HEK293 (cell line): ENCODE measurements at regions not wholly inside any gene's neighbourhood (a gene's known extent, or its start where the extent isn't known, plus 50 kb on each side); places are given as distances from the start of the nearest gene placed in this dataset.
A peak's percentile ranks its signal among the peaks of the same experiment; 100 is the strongest.

Experiments
- CTCF ChIA-PET: fragments of 350-600 bp; formaldehyde crosslinking; extraction: SDS; loops from one replicate; lab custom pipeline; 2021; ENCODE audit warnings: antibody characterized with exemption; lab: Yijun Ruan, JAX
- POLR2A ChIA-PET: fragments of 300-600 bp; formaldehyde crosslinking; extraction: SDS; loops from one replicate; lab custom pipeline; 2020; ENCODE audit warnings: antibody characterized with exemption, inconsistent platforms; lab: Yijun Ruan, JAX
- H3K27ac ChIP-seq: fragments of 200-500 bp; sonication (Bioruptor generic); 2 replicates; pipeline ENCODE4 v1.5.1; 2014; ENCODE audit warnings: low read depth, low read length, control low read depth, inconsistent platforms; ENCODE audit errors: extremely low read depth
- H3K36me3 ChIP-seq, 2 experiments: fragments of 200-500 bp in 1 of 2; sonication (Bioruptor generic) in 1 of 2; 1 replicate in 1 of 2; 2 replicates in 1 of 2; pipeline ENCODE4 v1.5.1; 2014 to 2017; ENCODE audit warnings: inconsistent platforms in 2 of 2, low read length in 2 of 2; ENCODE audit not compliant: control insufficient read depth in 2 of 2, insufficient read depth in 1 of 2
- H3K4me1 ChIP-seq: fragments of 200-500 bp; sonication (Bioruptor generic); 2 replicates; pipeline ENCODE4 v1.5.1; 2014; ENCODE audit warnings: mild to moderate bottlenecking, low read length, inconsistent platforms; ENCODE audit not compliant: control insufficient read depth, insufficient read depth
- H3K4me3 ChIP-seq: 2 replicates; pipeline ENCODE4 v1.5.1; 2011; ENCODE audit warnings: low read depth, mild to moderate bottlenecking, control low read depth, low read length, moderate library complexity
- H3K9me3 ChIP-seq: fragments of 200-500 bp; sonication (Bioruptor generic); 2 replicates; pipeline ENCODE4 v1.5.1; 2014; ENCODE audit warnings: low read depth, low read length, inconsistent platforms; ENCODE audit not compliant: control insufficient read depth, insufficient read depth
- AEBP2 ChIP-seq: fragments of 450-650 bp; formaldehyde crosslinking; IDR thresholded peaks from 2 replicates; pipeline ENCODE4 v1.5.1; 2016; ENCODE audit warnings: missing biosample characterization, missing genetic modification characterization, borderline replicate concordance
- BCL11A ChIP-seq: fragments of 450-650 bp; formaldehyde crosslinking; IDR thresholded peaks from 2 replicates; pipeline ENCODE4 v1.5.1; 2016; ENCODE audit warnings: low read depth, missing biosample characterization, missing genetic modification characterization
- BCL11B ChIP-seq: fragments of 450-650 bp; formaldehyde crosslinking; IDR thresholded peaks from 2 replicates; pipeline ENCODE4 v1.5.1; 2016; ENCODE audit warnings: low read depth, missing biosample characterization, missing genetic modification characterization
- ELK4 ChIP-seq: IDR thresholded peaks from 2 replicates; pipeline ENCODE4 v1.6.1; 2011; ENCODE audit warnings: mild to moderate bottlenecking, low read depth, low read length, borderline replicate concordance
- IKZF3 ChIP-seq: fragments of 450-650 bp; IDR thresholded peaks from 2 replicates; pipeline ENCODE4 v1.5.0; 2018; ENCODE audit warnings: missing biosample characterization, mild to moderate bottlenecking, missing genetic modification characterization, moderate library complexity
- KLF17 ChIP-seq: fragments of 450-650 bp; formaldehyde crosslinking; IDR thresholded peaks from 2 replicates; pipeline ENCODE4 v1.5.1; 2016; ENCODE audit warnings: missing biosample characterization, missing genetic modification characterization
- PBX3 ChIP-seq: sonication (generic); formaldehyde crosslinking; IDR thresholded peaks from 2 replicates; pipeline ENCODE4 v1.8.1; 2022; ENCODE audit warnings: mild to moderate bottlenecking, moderate library complexity, missing genetic modification reagents
- PRDM6 ChIP-seq: fragments of 450-650 bp; formaldehyde crosslinking; IDR thresholded peaks from 2 replicates; pipeline ENCODE4 v1.5.1; 2017; ENCODE audit warnings: missing biosample characterization, missing genetic modification characterization
- SALL2 ChIP-seq: fragments of 450-650 bp; formaldehyde crosslinking; IDR thresholded peaks from 2 replicates; pipeline ENCODE4 v1.5.0; 2017; ENCODE audit warnings: missing biosample characterization, mild to moderate bottlenecking, missing genetic modification characterization, borderline replicate concordance
- SETDB1 ChIP-seq: IDR thresholded peaks from one replicate; pipeline ENCODE4 v1.6.1; 2017; ENCODE audit warnings: mild to moderate bottlenecking, low read length, moderate library complexity, mixed read lengths; ENCODE audit not compliant: insufficient read length
- SP7 ChIP-seq: fragments of 450-650 bp; formaldehyde crosslinking; IDR thresholded peaks from 2 replicates; pipeline ENCODE4 v1.5.1; 2016; ENCODE audit warnings: missing biosample characterization, missing genetic modification characterization
- ZBTB48 ChIP-seq: fragments of 450-650 bp; formaldehyde crosslinking; IDR thresholded peaks from 2 replicates; pipeline ENCODE4 v1.5.1; 2016; ENCODE audit warnings: missing biosample characterization, missing genetic modification characterization
- ZEB2 ChIP-seq: fragments of 450-650 bp; formaldehyde crosslinking; IDR thresholded peaks from 2 replicates; pipeline ENCODE4 v1.5.1; 2016; ENCODE audit warnings: missing biosample characterization, missing genetic modification characterization
- ZNF146 ChIP-seq: fragments of 450-650 bp; formaldehyde crosslinking; IDR thresholded peaks from 2 replicates; pipeline ENCODE4 v1.5.1; 2016; ENCODE audit warnings: missing biosample characterization, missing genetic modification characterization
- ZNF157 ChIP-seq: fragments of 450-650 bp; formaldehyde crosslinking; IDR thresholded peaks from 2 replicates; pipeline ENCODE4 v1.5.1; 2016; ENCODE audit warnings: missing biosample characterization, missing genetic modification characterization
- ZNF292 ChIP-seq: fragments of 450-650 bp; formaldehyde crosslinking; IDR thresholded peaks from 2 replicates; pipeline ENCODE4 v1.5.1; 2016; ENCODE audit warnings: low read depth, missing biosample characterization, missing genetic modification characterization, borderline replicate concordance
- ZNF354C ChIP-seq: fragments of 450-650 bp; formaldehyde crosslinking; IDR thresholded peaks from 2 replicates; pipeline ENCODE4 v1.5.1; 2016; ENCODE audit warnings: missing biosample characterization, missing genetic modification characterization, low read depth, borderline replicate concordance
- ZNF391 ChIP-seq: fragments of 450-650 bp; formaldehyde crosslinking; IDR thresholded peaks from 2 replicates; pipeline ENCODE4 v1.5.1; 2016; ENCODE audit warnings: low read depth, missing biosample characterization, missing genetic modification characterization, borderline replicate concordance
- ZNF488 ChIP-seq: fragments of 450-650 bp; formaldehyde crosslinking; IDR thresholded peaks from 2 replicates; pipeline ENCODE4 v1.5.1; 2016; ENCODE audit warnings: missing biosample characterization, missing genetic modification characterization
- ZNF624 ChIP-seq: fragments of 450-650 bp; formaldehyde crosslinking; IDR thresholded peaks from 2 replicates; pipeline ENCODE4 v1.5.1; 2017; ENCODE audit warnings: missing biosample characterization, missing genetic modification characterization
- ZNF639 ChIP-seq: fragments of 450-650 bp; formaldehyde crosslinking; IDR thresholded peaks from 2 replicates; pipeline ENCODE4 v1.5.1; 2016; ENCODE audit warnings: missing biosample characterization, missing genetic modification characterization
- ZNF747 ChIP-seq: fragments of 450-650 bp; formaldehyde crosslinking; IDR thresholded peaks from 2 replicates; pipeline ENCODE4 v1.5.1; 2016; ENCODE audit warnings: missing biosample characterization, missing genetic modification characterization

- TF ChIP-seq ZNF157 (tag by site-specific recombination) (peak; percentile 99), IKZF3 (tag by site-specific recombination) (no peak)
These were observed 57.4 kb upstream of the FOXC1 start (continued) for GRCh38 chr6:1552296-1552761.

GRCh38 chr6:1553562-1554083, 56.1 kb upstream of the FOXC1 start:
- Histone ChIP-seq H3K9me3 (no peaks in the 10 kb centered on the region), H3K27ac (no peak overlapping the region), H3K4me1 (no peaks in the 10 kb centered on the region), H3K4me3 (no peak overlapping the region), H3K36me3 (no peaks in the 10 kb centered on the region)
- POLR2A ChIA-PET = no interaction called here
- TF ChIP-seq PRDM6 (tag by site-specific recombination) (no peak), ZNF146 (tag by site-specific recombination) (no peak), ZNF624 (tag by site-specific recombination) (no peak), ZBTB48 (tag by site-specific recombination) (no peak), PBX3 (CRISPR knock-in tag) (no peak), KLF17 (tag by site-specific recombination) (no peak), SP7 (tag by site-specific recombination) (no peak), ZNF747 (no peak), SALL2 (no peak), ELK4 (no peak), ZNF639 (tag by site-specific recombination) (no peak)
- CTCF ChIA-PET = interaction anchor here (0.6 to 1.5 kb wide), 3 partner anchors 29 to 698 kb away, joined by 3 to 13 read pairs (median 4); no protein-coding TSS in a partner anchor

GRCh38 chr6:1554141-1554475, 55.6 kb upstream of the FOXC1 start:
- Histone ChIP-seq H3K4me3 (no peak overlapping the region), H3K36me3 (no peaks in the 10 kb centered on the region), H3K4me1 (no peaks in the 10 kb centered on the region), H3K27ac (no peak overlapping the region), H3K9me3 (no peaks in the 10 kb centered on the region)
- no peak for TF ChIP-seq ZEB2 (tag by site-specific recombination)
- TF ChIP-seq BCL11B (tag by site-specific recombination) = no peak
- TF ChIP-seq ZNF354C (tag by site-specific recombination) = no peak
- no peak for TF ChIP-seq AEBP2 (tag by site-specific recombination)
- no peak for TF ChIP-seq SETDB1
- no peak for TF ChIP-seq ZNF292 (tag by site-specific recombination)
- TF ChIP-seq ZNF391 (tag by site-specific recombination) = no peak
- TF ChIP-seq BCL11A (tag by site-specific recombination) = no peak
- no peak for TF ChIP-seq ZNF488 (tag by site-specific recombination)
- ChIA-PET POLR2A (no interaction called here), CTCF (interaction anchor here (0.6 kb wide), 1 partner anchor 697 kb away, joined by 3 read pairs; no protein-coding TSS in a partner anchor)
